ENCODE measurements at regions not wholly inside any gene's neighbourhood (a gene's known extent, or its start where the extent isn't known, plus 50 kb on each side); places are given as distances from the start of the nearest gene placed in this dataset.

- no peak for TF ChIP-seq CTCF (IDR thresholded peaks at IDR 0.05; ENCODE audit: borderline replicate concordance, insufficient read depth, low read depth, low read length)
- H3K4me3 ChIP-seq (ENCODE audit: low read depth, low read length): no peak overlapping the region
Observed at GRCh38 chr11:69925366-69926196, 106.4 kb upstream of the FGF3 start.

GRCh38 chr11:69926376-69927050 lies 107.3 kb upstream of the FGF3 start:
- no peak for TF ChIP-seq CTCF (IDR thresholded peaks at IDR 0.05; ENCODE audit: borderline replicate concordance, insufficient read depth, low read depth, low read length)
- no peak overlapping the region for H3K4me3 ChIP-seq (ENCODE audit: low read depth, low read length)

GRCh38 chr11:69928121-69928520 lies 108.9 kb upstream of the FGF3 start:
- H3K4me3 ChIP-seq (ENCODE audit: low read depth, low read length): no peak overlapping the region
- no peak for TF ChIP-seq CTCF (IDR thresholded peaks at IDR 0.05; ENCODE audit: borderline replicate concordance, insufficient read depth, low read depth, low read length)

GRCh38 chr11:69928975-69929374 lies 109.8 kb upstream of the FGF3 start:
- H3K4me3 ChIP-seq (ENCODE audit: low read depth, low read length): no peak overlapping the region

GRCh38 chr11:69930081-69931059 lies 111.2 kb upstream of the FGF3 start:
- no peak for TF ChIP-seq CTCF (IDR thresholded peaks at IDR 0.05; ENCODE audit: borderline replicate concordance, insufficient read depth, low read depth, low read length)

More at GRCh38 chr11:69928975-69929374, 109.8 kb upstream of the FGF3 start:
- TF ChIP-seq CTCF (IDR thresholded peaks at IDR 0.05; ENCODE audit: borderline replicate concordance, insufficient read depth, low read depth, low read length): no peak

GRCh38 chr11:69931060-69931910 lies 112.1 kb upstream of the FGF3 start:
- no peak overlapping the region for H3K4me3 ChIP-seq (ENCODE audit: low read depth, low read length)
- no peak for TF ChIP-seq CTCF (IDR thresholded peaks at IDR 0.05; ENCODE audit: borderline replicate concordance, insufficient read depth, low read depth, low read length)

More at GRCh38 chr11:69930081-69931059, 111.2 kb upstream of the FGF3 start:
- H3K4me3 ChIP-seq (ENCODE audit: low read depth, low read length): no peak overlapping the region
